GM21390 (cell line): ENCODE measurements at regions not wholly inside any gene's neighbourhood (a gene's known extent, or its start where the extent isn't known, plus 50 kb on each side); places are given as distances from the start of the nearest gene placed in this dataset.
A peak's percentile ranks its signal among the peaks of the same experiment; 100 is the strongest.
"Not testable (repeated sequence)": the region's sequence is repeated elsewhere in the genome, so short reads cannot be mapped to it uniquely, and the experiment has no call there.

Experiments
- ATAC-seq: cut with Tn5 transposase; IDR thresholded peaks from one replicate; pipeline ENCODE4 v1.9.1; 2021; ENCODE audit not compliant: unreplicated experiment

- no peak for ATAC-seq
Observed at GRCh38 chr4:45502471-45502870, 621.4 kb downstream of the GABRG1 start.

GRCh38 chr4:45484740-45485139 is 639.1 kb downstream of the GABRG1 start:
- no peak for ATAC-seq

GRCh38 chr4:45482346-45482745 is 641.5 kb downstream of the GABRG1 start:
- no peak for ATAC-seq

DNA sequence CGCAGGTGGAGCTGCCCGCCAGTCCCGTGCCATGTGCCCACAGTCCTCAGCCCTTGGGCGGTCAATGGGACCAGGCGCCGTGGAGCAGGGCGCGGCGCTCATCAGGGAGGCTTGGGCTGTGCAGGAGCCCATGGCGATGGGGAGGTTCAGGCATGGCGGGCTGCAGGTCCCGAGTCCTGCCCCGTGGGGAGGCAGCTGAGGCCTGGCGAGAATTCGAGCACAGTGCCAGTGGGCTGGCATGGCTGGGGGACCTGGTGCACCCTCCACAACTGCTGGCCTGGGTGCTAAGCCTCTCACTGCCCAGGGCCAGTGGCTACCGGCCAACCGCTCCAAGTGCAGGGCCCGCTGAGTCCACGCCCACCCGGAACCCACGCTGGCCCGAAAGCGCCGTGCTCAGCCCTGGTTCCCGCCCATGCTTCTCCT is 646.5 kb downstream of the GABRG1 start:
- no peak for ATAC-seq

DNA sequence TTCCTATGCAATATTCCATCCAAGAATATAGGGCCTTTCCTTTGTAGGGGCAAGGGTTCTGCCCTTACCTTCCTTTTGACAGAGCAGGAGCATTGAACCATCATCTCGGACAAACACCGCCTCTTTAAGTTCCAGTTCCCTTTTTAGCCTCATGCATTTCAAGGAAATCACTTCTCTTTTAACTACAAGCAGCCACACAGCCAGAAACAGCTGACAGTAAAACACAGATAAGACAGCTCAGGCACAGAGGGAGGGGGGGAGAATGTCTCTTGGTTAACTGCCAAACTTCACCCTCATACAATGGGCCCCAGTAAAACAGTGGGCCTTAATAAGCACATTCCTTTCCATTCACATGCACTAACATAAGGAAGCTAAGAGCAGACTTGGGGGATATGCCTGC is 648.3 kb downstream of the GABRG1 start:
- no peak for ATAC-seq

GRCh38 chr4:45472490-45472889 is 651.4 kb downstream of the GABRG1 start:
- ATAC-seq, result no peak

DNA sequence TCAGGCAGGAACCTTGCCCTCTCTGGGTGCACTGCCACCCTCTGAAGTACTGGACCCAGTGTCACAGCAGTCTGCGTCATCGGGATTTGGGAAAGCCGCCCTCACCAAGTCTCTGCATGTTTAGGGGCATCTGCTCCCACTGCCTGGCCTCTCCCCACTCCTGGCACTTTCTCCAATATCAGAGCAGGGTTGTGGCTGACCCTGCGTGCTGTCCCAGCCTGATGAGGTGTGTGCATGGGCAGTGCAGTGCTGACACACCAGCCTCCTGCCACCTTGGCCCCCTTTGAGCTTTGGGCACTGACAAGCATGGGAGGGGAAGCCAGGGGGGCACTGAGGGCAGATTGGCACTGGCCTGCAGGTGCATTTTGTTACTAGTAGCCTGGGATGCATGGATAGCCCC is 652.5 kb downstream of the GABRG1 start:
- no peak for ATAC-seq

GRCh38 chr4:45467157-45467556 is 656.7 kb downstream of the GABRG1 start:
- no peak for ATAC-seq

DNA sequence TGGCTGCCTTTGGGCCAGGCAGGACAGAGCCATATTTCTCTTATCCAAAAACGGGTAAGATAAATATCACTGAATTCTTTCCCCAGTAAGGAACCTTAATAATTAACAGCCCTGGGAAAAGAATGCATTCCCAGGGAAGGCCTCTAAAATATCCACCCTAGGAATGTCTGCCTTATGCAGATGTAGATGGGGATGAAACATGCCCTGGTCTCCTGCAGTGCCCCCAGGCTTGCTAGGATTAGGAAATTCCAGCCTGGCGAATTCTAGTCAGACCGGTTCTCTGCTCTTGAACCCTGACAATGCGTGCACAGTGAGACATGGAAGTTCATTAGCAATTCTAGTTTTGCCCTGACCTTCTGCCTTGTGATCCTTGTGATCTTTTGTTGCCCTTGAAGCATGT is 663.7 kb downstream of the GABRG1 start:
- not testable (repeated sequence) for ATAC-seq

DNA sequence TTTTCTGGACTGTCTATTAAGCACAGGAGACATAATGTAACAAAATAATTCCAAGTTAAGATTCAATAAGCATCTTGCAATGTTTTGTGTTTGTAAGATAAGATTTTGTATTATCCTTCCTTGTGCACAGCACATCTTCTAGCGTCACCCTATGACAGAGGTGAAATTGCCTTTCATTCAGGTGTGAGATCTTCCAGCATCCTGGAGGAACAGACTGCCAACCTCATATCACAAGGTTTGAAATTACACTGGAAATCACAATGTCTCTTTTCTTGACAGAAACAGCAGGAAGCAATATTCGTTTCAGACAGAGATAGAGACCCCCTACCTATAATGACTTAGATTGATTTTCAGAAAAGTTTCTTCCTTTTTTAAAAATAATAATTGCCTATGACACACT is 668.6 kb downstream of the GABRG1 start:
- no peak for ATAC-seq

DNA sequence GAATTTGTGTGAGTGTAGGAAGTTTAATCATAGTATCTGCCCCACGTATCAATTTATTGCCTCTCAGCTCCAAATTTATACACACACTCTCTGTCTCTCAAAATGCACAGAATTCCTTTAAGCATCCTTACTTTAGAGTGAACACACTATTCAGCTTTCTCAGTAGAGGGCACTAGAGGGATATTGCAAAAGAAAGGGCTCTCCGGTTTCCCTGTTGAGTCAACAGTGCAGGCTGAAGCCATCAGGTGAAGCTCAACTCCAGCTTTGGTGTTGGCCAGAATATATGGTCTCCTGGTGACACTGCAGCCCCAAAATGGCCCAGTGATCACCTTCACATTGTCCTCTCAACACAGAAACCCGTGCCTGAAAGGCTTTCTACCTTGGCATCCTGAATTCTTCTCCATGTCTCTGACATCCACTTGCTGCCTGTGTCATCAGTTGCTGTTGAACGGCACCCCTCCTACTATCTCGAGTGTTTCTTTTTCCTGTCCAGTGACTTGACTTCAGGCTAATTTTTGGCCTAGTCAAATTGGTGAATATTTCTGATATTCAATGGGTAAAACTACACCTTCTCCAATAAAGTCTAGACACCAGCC is 670.5 kb downstream of the GABRG1 start:
- no peak for ATAC-seq

DNA sequence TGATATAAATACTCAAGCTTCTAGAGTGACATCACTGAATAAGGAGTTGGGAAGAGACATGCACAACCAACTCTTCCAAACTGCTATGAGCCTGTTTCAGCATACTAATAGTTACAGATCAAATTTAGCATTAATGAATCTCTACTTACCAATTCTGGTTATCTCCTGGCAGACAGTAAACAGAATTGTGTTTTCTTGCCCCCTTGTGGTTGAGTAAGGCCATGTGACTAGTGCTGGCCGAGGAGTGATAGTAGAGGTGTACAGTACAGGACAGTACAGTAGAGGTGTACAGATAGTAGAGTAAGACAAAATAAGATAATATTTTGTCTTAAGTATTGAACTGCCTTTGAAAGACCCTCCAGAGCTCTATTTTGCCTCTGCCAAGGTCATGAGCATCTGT is 681.4 kb downstream of the GABRG1 start:
- no peak for ATAC-seq

DNA sequence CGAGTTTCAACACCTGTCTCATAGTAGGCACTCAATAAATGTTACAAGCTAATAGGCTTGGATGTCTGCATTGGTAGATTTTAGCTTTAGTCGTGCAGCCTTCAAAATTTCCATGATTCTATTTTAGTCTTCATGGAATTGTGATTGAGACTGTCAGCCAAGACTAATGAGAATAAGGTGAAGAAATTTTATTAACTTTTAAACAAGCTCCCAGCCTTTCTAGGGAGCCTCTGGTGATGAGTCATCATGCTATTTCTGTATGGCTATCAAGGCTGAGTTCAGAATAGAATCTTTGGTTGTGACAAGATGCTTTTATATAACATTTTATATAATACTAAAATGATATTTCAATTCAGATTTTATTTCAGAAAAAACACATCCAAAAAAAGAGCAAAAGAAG is 685.8 kb downstream of the GABRG1 start:
- ATAC-seq, result no peak

- ATAC-seq, result no peak
Observed at GRCh38 chr4:45437381-45437780, 686.5 kb downstream of the GABRG1 start.

DNA sequence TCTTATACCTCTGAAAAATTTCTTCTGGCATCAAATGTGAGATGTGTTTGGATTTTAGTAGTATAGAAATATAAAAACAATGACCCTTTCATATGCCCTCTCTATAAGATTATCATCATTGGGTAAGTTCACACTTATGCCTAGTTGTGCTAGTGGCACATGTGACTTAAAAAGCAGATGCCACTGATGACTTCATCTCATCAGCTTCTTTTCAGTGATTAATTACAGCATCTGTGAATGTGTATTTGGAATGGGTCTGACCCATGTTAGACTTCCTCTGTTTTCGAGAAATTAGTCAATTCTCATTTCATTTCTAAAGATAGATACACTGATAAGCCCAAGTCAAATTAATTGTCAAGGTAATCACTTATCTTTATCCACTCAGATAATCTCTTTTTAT is 698.7 kb downstream of the GABRG1 start:
- no peak for ATAC-seq

DNA sequence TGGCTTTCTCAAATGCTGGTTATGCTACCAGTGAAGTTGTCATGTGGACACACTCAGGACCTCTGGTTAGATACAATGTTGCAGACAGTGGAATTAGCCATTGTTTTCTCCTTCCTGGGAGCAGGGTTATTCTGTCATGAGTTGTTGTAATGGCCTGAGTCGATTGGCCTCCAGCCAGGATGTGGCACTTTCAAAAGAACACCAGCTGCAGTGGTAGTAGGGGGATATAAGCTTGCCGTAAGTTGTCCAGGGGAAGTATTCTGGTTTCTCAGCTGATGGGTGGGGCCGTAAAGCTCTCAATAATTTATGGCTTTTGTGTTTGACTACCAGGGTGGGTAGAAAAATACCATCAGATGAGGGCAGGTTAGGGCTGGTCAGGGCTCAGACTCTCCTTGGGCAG is 697.5 kb upstream of the GNPDA2 start:
- ATAC-seq, result no peak

GRCh38 chr4:45420091-45420674 is 693.8 kb upstream of the GNPDA2 start:
- not testable (repeated sequence) for ATAC-seq

- ATAC-seq, result no peak
Observed at GRCh38 chr4:45410701-45411210, 684.4 kb upstream of the GNPDA2 start.

GRCh38 chr4:45409536-45409935 is 683.2 kb upstream of the GNPDA2 start:
- no peak for ATAC-seq

GRCh38 chr4:45408996-45409395 is 682.6 kb upstream of the GNPDA2 start:
- no peak for ATAC-seq

- no peak for ATAC-seq
Observed at GRCh38 chr4:45399116-45399515, 672.8 kb upstream of the GNPDA2 start.

- peak; percentile 65 for ATAC-seq
Observed at GRCh38 chr4:45385306-45385705, 659.0 kb upstream of the GNPDA2 start.

DNA sequence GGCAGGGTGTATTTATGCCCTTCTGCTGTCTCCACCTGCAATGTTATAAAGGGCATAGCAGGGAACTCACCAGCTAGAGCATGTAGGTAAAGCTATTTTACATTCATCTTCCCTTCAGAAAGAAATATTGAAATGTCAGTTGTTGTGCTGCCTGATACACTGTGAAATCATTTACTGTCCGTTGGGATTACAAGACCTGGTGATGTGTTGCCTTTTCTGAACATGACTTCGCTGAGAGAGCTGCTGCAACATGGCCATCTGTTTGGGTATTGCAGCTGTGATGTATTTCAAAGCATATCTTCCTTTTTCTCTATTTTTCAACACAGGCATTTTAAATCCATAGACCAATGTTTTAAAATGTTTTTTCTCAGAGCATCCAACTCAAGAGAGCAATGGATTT is 644.1 kb upstream of the GNPDA2 start:
- no peak for ATAC-seq
